SK-N-SH treated with all-trans-retinoic acid at 6 μM for 48 hours (cell line): ENCODE measurements at regions not wholly inside any gene's neighbourhood (a gene's known extent, or its start where the extent isn't known, plus 50 kb on each side); places are given as distances from the start of the nearest gene placed in this dataset.

ENCODE experiments used
- PATZ1 ChIP-seq: fragments of 250-450 bp; sonication (Bioruptor Pico); IDR thresholded peaks from 2 replicates; pipeline ENCODE4 v1.8.0; 2020; ENCODE audit warnings: mild to moderate bottlenecking, moderate library complexity, borderline replicate concordance
- RARB ChIP-seq: fragments of 250-450 bp; sonication (Bioruptor Pico); IDR thresholded peaks from 2 replicates; pipeline ENCODE4 v1.8.0; 2021; ENCODE audit warnings: mild to moderate bottlenecking, moderate library complexity
- TOX ChIP-seq: fragments of 250-450 bp; sonication (Bioruptor Pico); IDR thresholded peaks from 2 replicates; pipeline ENCODE4 v1.8.0; 2021; ENCODE audit warnings: mild to moderate bottlenecking, moderate library complexity, borderline replicate concordance
- ZFP30 ChIP-seq: fragments of 450-650 bp; formaldehyde crosslinking; IDR thresholded peaks from 2 replicates; pipeline ENCODE4 v1.5.0; 2022; ENCODE audit warnings: mild to moderate bottlenecking, moderate library complexity
- ZNF8 ChIP-seq: fragments of 450-650 bp; formaldehyde crosslinking; IDR thresholded peaks from 2 replicates; pipeline ENCODE4 v1.5.0; 2020; ENCODE audit warnings: mild to moderate bottlenecking, moderate library complexity

DNA sequence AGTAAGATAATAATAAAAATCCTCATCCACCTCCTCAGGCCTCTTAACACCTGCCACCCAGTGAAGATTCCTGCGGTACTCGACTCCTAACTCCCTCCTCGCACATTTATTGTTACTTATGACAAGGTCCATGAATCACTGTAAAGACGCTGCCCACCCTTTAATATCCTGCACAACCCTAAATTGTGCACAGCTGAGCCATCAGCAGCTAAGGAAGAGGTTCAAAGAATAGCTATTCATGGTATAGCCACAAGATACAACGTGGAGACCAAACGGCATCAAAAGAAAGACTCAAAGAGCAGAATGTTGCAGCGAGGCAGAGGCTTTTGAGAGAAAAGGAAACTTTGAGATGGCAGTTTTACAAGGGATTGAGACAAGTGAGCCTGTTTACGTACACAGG, 266.3 kb downstream of the SATB2 start:
- TF ChIP-seq PATZ1 (no peak), TOX (CRISPR knock-in tag) (no peak), ZNF8 (no peak), RARB (CRISPR knock-in tag) (no peak), ZFP30 (CRISPR knock-in tag) (no peak)
